DMS53 treated with DMSO at 0.1 percent for 48 hours (cell line): ENCODE measurements at regions not wholly inside any gene's neighbourhood (a gene's known extent, or its start where the extent isn't known, plus 50 kb on each side); places are given as distances from the start of the nearest gene placed in this dataset.
"Not testable (repeated sequence)": the region's sequence is repeated elsewhere in the genome, so short reads cannot be mapped to it uniquely, and the experiment has no call there.

Experiments used
- DNase-seq: peaks from one replicate; lab custom pipeline; 2025; ENCODE audit not compliant: unreplicated experiment; lab: John Stamatoyannopoulos, UW

GRCh38 chr1:99497690-99498089 is 148.2 kb upstream of the PALMD start:
- no peak for DNase-seq

GRCh38 chr1:99500541-99500940 is 145.4 kb upstream of the PALMD start:
- DNase-seq: no peak

DNA sequence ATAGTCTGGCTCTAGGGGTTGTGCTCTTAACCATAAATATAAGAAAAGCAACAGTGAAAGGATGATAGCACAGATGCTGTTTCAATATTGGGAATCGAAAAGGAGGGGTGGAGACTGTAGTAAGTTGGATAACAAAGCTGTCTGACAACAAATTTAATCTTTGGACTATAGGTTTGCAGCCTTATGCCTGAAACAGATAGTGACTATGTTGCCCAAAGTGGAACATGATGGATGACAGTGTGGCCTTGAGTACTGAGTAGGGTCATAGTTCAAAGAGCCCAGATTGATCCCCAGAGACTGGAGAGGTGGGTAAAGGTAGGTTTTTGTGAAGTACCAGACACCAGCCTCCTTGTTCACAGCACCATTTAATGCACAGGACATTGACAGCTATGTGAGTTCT is 144.0 kb upstream of the PALMD start:
- DNase-seq: no peak

DNA sequence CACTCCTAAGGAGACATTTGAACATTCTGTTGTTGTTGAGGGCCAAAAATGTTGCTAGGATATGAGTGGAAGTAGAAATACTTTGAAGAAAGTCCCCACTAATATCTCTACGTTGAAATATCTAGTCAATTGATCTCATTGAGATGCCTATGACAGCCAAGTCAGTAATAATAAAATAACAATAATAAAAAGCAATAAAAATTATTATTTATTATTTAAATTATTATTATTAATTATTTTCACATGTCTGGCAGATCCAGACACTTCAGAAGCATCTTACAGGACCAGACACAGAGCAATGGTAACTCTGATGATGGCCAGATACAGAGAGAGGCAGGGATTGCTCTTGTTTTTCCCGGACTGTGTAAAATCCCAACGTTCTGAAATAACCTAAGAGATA is 143.5 kb upstream of the PALMD start:
- DNase-seq: no peak

- DNase-seq: no peak
These were observed 142.6 kb upstream of the PALMD start for GRCh38 chr1:99503276-99503747.

DNA sequence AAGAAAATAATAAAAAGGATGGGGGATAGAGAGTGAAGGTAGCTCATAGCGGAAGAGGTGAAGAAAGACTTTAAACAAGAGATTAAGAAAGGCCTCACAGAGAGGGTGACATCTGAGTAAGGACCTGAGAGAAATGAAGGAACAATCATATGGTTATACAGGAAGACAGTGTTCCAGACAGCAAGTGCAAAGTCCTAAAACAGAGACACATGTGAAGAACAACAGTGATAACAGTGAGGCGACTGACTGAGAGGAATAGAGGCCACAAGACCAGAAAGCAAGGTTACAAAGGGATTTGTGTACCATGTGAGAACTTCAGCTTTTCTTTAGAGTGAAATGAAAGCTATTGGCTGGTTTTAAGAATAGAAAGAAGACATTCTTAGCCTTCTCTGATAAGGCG is 141.6 kb upstream of the PALMD start:
- DNase-seq: no peak

DNA sequence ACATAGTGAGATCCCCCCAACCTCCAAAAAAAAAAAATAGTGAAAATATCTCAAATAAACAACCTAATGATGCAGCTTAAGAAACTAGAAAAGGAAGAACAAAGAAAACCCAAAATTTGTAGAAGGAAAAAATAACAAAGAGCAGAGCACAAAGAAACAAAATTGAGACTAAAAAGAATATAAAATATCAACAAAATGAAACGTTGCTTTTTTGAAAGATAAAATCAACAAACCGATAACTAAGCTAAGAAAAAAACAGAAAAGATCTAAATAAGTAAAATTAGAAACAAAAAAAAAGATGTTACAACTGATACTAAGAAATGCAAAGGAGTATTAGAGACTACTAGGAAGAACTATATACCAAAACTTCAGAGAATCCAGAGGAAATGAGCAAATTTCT is 139.3 kb upstream of the PALMD start:
- no peak for DNase-seq

GRCh38 chr1:99507446-99507845 is 138.5 kb upstream of the PALMD start:
- DNase-seq: not testable (repeated sequence)

DNA sequence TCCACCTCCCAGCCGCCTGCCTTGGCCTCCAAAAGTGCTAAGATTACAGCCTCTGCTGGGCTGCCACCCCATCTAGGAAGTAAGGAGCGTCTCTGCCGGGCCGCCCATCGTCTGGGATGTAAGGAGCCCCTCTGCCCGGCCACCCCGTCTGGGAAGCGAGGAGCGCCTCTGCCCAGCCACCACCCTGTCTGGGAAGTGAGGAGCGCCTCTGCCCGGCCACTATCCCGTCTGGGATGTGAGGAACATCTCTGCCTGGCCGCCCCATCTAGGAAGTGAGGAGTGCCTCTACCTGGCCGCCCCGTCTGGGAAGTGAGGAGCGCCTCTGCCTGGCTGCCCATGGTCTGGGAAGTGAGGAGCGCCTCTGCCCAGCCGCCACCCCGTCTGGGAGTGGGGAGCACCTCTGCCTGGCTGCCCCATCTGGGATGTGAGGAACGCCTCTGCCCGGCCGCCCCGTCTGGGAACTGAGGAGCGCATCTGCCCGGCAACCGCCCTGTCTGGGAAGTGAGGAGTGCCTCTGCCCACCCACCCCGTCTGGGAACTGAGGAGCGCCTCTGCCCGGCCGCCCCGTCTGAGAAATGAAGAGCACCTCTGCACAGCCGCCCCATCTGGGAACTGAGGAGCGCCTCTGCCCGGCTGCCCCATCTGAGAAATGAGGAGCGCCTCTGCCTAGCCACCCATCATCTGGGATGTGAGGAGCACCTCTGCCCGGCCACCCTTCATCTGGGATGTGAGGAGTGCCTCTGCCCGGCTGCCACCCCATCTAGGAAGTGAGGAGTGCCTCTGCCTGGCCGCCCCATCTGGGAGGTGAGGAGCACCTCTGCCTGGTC is 137.8 kb upstream of the PALMD start:
- DNase-seq: no peak

GRCh38 chr1:99508733-99509445 is 137.0 kb upstream of the PALMD start:
- DNase-seq: not testable (repeated sequence)

- not testable (repeated sequence) for DNase-seq
These were observed 130.9 kb upstream of the PALMD start for GRCh38 chr1:99514823-99515552.

DNA sequence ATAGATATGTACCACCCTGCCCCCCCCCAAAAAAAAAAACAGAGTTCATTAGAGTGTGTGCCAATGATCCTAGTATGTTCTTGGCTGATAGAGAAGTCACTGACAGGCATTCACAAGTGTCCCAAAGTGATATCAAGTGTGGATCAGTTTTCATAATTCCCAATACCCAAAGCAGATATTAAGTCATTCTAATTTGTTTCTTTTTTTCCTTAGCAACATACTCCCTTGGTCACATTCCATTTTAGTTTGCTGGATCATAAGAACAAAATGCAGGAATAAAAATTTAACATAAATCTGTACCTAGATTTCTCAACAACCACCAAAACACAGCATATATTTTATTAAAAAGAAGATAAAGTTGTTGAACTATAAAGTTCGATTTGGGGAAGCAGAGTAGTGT is 129.8 kb upstream of the PALMD start:
- no peak for DNase-seq

GRCh38 chr1:99520121-99520520 is 125.8 kb upstream of the PALMD start:
- no peak for DNase-seq

- DNase-seq: no peak
These were observed 120.6 kb upstream of the PALMD start for GRCh38 chr1:99525331-99525730.

GRCh38 chr1:99527078-99527477 is 118.8 kb upstream of the PALMD start:
- no peak for DNase-seq

DNA sequence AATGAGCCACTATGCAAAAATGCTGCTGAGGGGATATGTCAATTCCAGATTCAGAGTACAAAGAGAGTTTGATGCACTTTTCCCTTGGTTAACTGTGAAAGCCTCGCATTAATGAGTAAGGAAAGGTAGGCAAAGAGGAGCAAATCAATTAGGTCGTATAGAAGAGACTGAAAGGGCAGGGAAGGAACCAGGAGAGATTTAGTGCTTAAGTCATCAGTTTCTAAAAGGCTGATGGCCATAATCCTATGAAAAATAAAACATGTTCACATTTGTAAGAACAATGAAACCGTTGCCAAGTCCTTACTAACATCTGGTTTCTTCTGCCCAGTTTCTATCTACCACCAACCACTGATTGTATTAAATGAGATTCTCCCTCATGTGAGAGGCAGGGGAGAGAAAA is 118.4 kb upstream of the PALMD start:
- no peak for DNase-seq

DNA sequence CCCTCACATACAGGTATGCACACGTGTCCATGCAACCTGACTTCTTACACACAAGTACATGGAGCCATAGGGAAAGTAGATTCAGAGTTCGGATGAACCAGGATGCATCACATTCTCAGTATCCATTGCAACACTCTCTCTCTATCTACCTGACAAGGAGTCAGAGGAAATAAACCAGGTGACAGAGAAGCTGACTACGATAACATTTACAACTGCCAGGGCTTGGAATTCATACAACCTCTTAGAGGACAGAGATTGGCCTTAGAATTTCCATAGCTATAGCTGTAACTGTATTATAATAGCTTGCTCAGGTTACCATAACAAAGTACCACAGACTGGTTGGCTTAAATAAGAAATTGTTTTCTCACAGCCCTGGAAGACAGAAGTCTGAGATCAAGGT is 116.9 kb upstream of the PALMD start:
- no peak for DNase-seq

GRCh38 chr1:99531578-99532275 is 114.2 kb upstream of the PALMD start:
- no peak for DNase-seq

GRCh38 chr1:99532276-99532580 is 113.7 kb upstream of the PALMD start:
- DNase-seq: no peak

- DNase-seq: no peak
These were observed 111.8 kb upstream of the PALMD start for GRCh38 chr1:99533909-99534637.

- DNase-seq: no peak
These were observed 111.3 kb upstream of the PALMD start for GRCh38 chr1:99534638-99534930.
